C1 segment of cervical spinal cord (tissue), 14 donors: ENCODE measurements at regions not wholly inside any gene's neighbourhood (a gene's known extent, or its start where the extent isn't known, plus 50 kb on each side); places are given as distances from the start of the nearest gene placed in this dataset.

ENCODE experiments used
- DNase-seq, 14 donors: peaks; one replicate each; lab custom pipeline; 2025; lab: John Stamatoyannopoulos, UW

DNA sequence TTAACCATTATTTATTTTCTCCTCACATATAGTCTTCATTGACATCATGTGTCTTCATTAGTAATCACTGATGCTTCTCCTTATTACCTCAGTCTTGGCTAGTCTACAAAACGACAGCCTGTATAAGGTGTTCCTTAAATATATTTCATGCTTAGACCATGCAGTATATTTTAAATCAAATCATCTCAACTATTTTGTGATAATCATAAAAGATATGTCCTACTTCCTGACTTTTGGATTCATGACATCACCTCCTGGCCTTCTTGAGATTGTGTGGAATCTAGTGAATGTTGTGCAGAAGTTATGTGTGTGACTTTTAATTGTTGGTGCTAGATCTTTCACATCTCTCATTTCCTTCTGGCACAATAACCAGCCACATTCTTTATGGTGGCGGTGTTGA lies 1339.3 kb upstream of the C9orf72 start:
- DNase-seq, result no peak

DNA sequence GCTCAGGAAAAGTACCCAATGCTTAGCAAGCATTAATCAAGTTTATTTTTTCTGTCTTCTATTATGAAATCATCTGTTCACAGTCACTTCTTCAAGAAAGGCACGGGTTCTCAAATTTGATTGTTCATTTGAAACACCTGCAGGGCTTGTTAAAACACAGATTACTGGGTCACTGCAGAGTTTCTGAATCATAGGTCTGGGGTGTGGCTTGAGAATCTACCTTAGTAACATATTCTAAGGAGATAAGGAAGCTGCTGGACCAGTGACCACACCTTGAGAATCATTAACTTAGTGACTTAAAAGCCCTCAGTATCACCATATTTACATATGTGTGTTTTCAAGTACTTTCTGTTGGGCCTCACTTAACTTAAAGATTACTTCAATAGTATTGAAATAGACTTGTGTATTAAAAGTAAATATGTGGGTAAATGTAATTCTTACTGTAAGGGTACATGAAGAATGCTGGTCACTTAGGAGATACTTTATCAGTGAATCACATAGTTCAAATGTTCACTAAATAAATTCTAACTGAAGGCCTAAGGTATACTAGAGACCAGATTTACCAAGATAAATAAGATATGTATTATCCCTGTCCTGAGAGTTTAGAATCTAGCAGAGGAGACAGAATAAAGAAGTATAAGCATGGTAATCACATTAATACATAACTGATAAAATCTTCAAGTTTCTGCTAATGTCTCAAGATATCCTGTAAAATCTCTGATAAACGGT lies 1342.1 kb upstream of the C9orf72 start:
- no peak for DNase-seq

GRCh38 chr9:28916348-28916747 lies 1343.1 kb upstream of the C9orf72 start:
- DNase-seq, result no peak

- DNase-seq, result no peak
Observed at GRCh38 chr9:28921857-28922500, 1348.7 kb upstream of the C9orf72 start.

- no peak for DNase-seq
Observed at GRCh38 chr9:28922891-28923290, 1349.6 kb upstream of the C9orf72 start.

GRCh38 chr9:28923351-28923750 lies 1350.1 kb upstream of the C9orf72 start:
- no peak for DNase-seq

DNA sequence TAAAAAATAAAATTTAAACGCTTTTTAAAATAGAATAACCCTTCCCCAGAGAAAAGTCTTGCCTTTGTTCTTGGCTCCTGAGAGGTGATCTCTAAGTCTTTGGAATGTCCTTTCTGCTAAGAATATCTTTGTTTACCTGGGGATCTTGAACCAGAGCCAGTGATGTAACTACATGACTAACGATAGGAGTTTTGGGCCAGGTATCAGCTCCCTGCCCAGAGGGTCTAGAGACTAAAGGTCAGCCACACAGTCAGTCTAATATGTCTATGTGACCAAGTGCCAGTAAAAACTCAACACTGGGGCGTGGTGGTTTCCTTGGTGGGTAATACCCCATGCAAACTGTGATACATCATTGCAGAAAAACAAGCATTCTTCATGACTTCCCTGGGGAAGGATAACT lies 1351.9 kb upstream of the C9orf72 start:
- no peak for DNase-seq

DNA sequence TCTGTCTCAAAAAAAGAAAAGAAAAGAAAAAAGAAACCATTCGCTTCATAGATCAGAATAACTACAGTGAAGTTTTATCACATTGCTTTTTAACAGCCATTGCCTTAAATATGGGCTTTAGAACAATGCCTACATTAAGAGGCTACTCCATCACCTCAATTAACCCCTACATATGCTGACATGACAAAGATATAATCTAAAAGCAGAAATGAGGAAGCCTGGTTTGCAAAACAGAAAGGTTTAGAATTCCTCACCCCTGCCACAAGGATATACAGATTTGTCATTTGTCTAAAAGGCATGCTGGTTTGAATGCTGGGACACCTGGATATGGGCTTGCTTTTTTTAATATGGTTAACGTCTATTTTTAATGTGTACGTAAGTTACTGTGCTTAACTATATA lies 1353.0 kb upstream of the C9orf72 start:
- DNase-seq, result no peak

GRCh38 chr9:28927691-28928090 lies 1354.4 kb upstream of the C9orf72 start:
- no peak for DNase-seq

GRCh38 chr9:28929433-28929832 lies 1356.2 kb upstream of the C9orf72 start:
- no peak for DNase-seq

DNA sequence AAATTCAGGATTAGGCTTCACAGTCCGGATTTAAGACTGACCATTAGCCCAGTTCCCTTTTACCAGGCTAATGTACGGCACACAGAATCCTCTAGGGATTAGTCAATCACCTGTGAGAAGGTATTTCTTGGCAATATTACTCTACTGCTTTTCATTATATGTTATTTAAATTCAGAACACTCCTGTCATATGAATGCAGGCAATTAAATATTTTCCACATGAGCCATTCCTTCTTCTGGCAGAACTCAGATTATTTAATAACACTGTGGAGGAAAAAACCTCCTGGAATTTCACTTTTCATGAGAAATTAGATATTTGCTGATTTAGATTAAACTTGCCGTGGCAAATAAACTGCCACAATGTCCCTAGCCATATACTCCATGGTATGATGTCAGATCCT lies 1357.5 kb upstream of the C9orf72 start:
- DNase-seq, result no peak

- no peak for DNase-seq
Observed at GRCh38 chr9:28934111-28934510, 1360.8 kb upstream of the C9orf72 start.

DNA sequence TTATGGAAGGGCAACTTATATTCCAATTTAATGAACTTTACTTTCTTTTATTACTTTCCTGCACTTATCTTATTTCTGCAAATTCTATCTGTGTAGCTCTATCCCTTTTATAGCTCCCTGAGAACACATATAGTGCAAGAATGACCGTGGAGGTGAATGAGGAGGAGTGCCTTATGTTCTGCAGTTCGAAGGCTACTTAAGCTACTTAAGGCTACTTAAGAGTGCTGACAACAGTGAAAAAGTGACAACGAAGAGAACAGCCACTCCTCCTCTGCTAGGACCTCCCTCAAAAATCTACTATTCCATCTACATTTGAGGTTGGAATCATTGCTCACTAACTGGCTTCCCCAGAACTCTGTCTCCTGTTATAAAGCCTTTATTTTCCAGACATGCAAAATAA lies 1365.7 kb upstream of the C9orf72 start:
- DNase-seq, result no peak

- DNase-seq, result no peak
Observed at GRCh38 chr9:28941856-28942255, 1368.6 kb upstream of the C9orf72 start.

DNA sequence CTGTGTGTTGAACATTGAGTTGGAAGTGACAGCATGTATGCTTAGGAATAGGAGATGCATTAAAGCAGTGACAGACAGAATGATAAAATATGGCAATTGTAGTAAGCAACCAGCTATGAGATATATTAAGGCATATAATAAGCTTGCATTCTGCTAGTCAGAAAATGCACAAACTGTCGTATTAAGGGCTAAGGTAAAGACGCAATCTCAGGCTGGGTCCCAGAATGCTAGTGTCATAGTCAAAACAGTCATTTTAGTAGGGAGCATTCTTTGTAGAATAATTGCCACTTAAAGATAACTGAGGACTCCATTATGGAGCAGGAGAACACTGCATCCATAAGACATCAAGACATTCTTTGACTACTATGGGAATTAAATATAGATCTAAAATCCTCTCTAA lies 1369.7 kb upstream of the C9orf72 start:
- no peak for DNase-seq

DNA sequence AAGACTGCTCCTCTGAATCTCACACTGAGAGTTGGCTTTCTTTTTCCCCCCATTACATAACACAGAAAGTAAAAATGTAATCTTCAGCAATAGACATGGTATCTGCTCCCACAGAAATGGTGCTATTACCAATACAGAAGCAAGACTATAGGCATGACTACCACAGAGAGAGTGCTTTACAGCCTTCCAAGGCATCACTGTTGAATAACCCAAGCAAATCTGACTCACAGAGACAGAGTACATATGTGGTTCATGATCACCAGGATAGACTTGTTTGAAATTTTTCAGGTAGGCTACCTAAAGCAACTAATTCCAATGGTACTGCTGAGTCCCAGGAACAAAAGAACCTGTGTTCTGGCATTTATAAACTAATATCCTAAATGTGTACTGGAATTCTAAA lies 1373.4 kb upstream of the C9orf72 start:
- no peak for DNase-seq

GRCh38 chr9:28951945-28952344 lies 1378.7 kb upstream of the C9orf72 start:
- DNase-seq, result no peak

- DNase-seq, result no peak
Observed at GRCh38 chr9:28956116-28956880, 1383.0 kb upstream of the C9orf72 start.

DNA sequence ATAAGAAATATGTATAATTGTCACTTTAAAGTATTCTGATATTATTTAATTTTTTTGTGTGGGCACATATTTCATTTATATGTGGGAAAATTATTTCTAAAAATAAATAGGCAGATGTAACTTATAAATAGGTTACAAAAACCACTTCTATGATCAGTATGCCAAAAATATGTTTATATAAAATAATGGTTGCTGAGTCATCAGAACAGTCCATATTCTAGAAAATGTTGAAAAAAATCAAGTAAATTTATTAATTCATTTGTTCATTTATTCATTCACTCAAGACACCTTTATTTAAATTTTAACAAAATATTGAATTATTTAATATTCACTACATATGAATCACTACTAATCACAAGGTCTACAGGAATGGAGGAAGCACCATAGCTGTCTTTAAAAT lies 1387.3 kb upstream of the C9orf72 start:
- no peak for DNase-seq

DNA sequence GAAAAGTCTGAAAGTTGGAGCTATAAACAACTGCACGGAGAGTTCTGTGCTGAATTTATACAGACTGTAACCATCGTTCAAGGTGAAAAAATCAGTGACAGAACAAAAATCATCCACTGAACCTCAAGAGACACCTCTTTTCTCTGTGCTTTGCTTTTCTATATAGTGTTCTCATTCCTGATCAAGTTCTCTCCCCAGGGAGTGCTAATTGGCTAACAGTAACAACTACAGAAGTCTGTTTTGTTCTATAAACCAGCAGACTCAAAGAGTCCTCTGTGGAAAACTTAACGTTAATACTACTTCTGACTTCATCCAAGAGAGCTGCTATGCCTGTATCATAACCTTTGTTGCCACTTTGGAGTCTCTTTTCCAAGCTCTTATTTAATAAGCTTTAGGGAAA lies 1388.3 kb upstream of the C9orf72 start:
- no peak for DNase-seq

- no peak for DNase-seq
Observed at GRCh38 chr9:28967226-28967625, 1393.9 kb upstream of the C9orf72 start.

DNA sequence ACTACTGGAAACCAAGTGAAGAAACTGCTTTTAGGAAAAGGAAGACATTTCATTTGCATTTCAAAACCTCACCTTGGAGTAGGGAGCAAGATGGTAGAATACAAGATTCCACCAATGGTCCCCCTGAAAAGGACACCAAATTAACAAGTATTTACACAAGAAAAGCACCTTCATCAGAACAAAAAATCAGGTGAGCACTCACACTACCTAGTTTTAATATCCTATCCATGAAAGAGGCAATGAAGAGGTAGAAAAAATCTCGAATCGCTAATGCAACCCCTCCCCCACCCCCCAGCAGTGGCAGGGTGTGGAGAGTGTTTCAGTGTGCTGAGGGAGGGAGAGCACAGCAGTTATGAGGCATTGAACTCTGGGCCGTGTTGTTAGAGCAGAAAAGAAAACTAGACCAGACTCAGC lies 1397.0 kb upstream of the C9orf72 start:
- DNase-seq, result no peak

DNA sequence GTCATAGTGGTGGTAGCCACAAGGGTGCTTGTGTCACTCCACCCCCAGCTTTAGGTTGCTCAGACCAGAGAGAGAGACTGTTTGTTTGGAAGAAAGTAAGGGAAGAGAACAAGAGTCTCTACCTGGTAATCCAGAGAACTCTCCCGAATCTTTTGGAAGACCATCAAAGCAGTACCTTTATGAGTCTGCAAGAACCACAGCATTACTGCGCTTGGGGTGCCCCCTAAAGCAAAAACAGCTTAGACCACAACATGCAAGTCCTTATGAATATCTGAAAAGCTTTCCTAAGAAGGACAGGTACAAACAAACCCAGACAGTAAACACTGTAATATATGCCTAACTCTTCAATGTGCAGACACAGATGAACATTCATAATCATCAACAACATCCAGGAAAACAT lies 1398.6 kb upstream of the C9orf72 start:
- DNase-seq, result no peak
